GM12891 (cell line): ENCODE measurements at regions not wholly inside any gene's neighbourhood (a gene's known extent, or its start where the extent isn't known, plus 50 kb on each side); places are given as distances from the start of the nearest gene placed in this dataset.

ENCODE experiments used
- PAX5 ChIP-seq: IDR thresholded peaks from 2 replicates; pipeline ENCODE4 v1.6.1; 2011; ENCODE audit warnings: low read length, moderate library complexity, mild to moderate bottlenecking; ENCODE audit not compliant: insufficient read depth, severe bottlenecking
- POLR2A ChIP-seq: IDR thresholded peaks from 2 replicates; pipeline ENCODE4 v1.6.1; 2011; ENCODE audit warnings: low read depth, low read length, control low read depth
- POLR2AphosphoS5 ChIP-seq: IDR thresholded peaks from 2 replicates; pipeline ENCODE4 v1.6.1; 2011; ENCODE audit warnings: low read depth, low read length, control low read depth
- POU2F2 ChIP-seq: IDR thresholded peaks from 2 replicates; pipeline ENCODE4 v1.6.1; 2011; ENCODE audit warnings: low read depth, mild to moderate bottlenecking, control low read depth, low read length, moderate library complexity
- SPI1 ChIP-seq: IDR thresholded peaks from 2 replicates; pipeline ENCODE4 v1.6.1; 2011; ENCODE audit warnings: low read depth, low read length, control low read depth
- TAF1 ChIP-seq: IDR thresholded peaks from 2 replicates; pipeline ENCODE4 v1.6.1; 2011; ENCODE audit warnings: low read depth, low read length, control low read depth

DNA sequence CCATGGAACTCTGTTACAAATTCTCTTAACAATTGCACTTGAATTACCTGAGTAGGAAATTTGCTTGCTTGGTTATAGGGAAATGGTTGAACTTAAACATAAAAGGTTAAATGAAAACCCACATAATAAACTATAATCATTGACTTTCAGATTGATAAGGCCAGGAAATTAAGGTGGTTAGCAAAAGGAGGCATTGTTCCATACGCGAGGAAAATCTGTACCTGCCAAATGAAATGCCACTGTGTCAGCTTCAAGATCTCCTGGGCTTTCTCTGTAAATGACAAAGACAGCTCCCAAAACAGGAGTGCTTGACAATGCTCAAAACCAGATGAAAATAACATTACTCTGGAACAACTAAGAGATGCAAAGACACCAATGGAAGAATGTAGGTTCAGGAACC, 125.5 kb upstream of the KLF3 start:
- TF ChIP-seq POLR2AphosphoS5 (no peak), POLR2A (no peak), TAF1 (no peak), SPI1 (no peak), POU2F2 (no peak), PAX5 (no peak)
